PC-3 (cell line): ENCODE measurements at regions not wholly inside any gene's neighbourhood (a gene's known extent, or its start where the extent isn't known, plus 50 kb on each side); places are given as distances from the start of the nearest gene placed in this dataset.
A peak's percentile ranks its signal among the peaks of the same experiment; 100 is the strongest.

Experiments
- ATAC-seq: fragments of 200-7000 bp; cut with Tn5 transposase; 2 replicates; pipeline ENCODE4 v1.9.1; 2020; ENCODE audit warnings: mild to moderate bottlenecking, moderate library complexity
- BruUV-seq: library from RNA; stranded (reverse); fragments of 400-500 nt; replicated peaks from 2 replicates; lab custom pipeline; 2021; lab: Mats Ljungman, UMichigan
- CTCF ChIA-PET: fragments of 300-600 bp; sonication (Branson Sonifier 250); formaldehyde crosslinking; loops from one replicate; lab custom pipeline; 2022; ENCODE audit warnings: antibody characterized with exemption; lab: Charles Lee
- POLR2A ChIA-PET: fragments of 300-600 bp; sonication (Branson Sonifier 250); formaldehyde crosslinking; loops from one replicate; lab custom pipeline; 2022; ENCODE audit warnings: antibody characterized with exemption; ENCODE audit not compliant: unreplicated experiment; lab: Charles Lee
- DNase-seq: peaks from one replicate; pipeline ENCODE4 v3.0.0-alpha.2; 2015
- H2AFZ ChIP-seq: fragments of 300-600 bp; sonication (generic); 2 replicates; pipeline ENCODE4 v1.6.0; 2016; ENCODE audit warnings: antibody characterized with exemption, low read length
- H3F3A ChIP-seq: fragments of 300-600 bp; sonication (generic); one replicate; pipeline ENCODE4 v1.6.0; 2017; ENCODE audit warnings: antibody characterized with exemption, low read length, control low read depth, mild to moderate bottlenecking; ENCODE audit not compliant: unreplicated experiment
- H3K27ac ChIP-seq: fragments of 300-600 bp; sonication (generic); 2 replicates; pipeline ENCODE4 v1.5.1; 2016; ENCODE audit warnings: mild to moderate bottlenecking, low read length
- H3K27me3 ChIP-seq: fragments of 300-600 bp; sonication (generic); 2 replicates; pipeline ENCODE4 v1.6.1; 2016; ENCODE audit warnings: low read length, mixed read lengths
- H3K36me3 ChIP-seq: fragments of 300-600 bp; sonication (generic); 2 replicates; pipeline ENCODE4 v1.6.1; 2016; ENCODE audit warnings: low read depth, mixed run types, low read length, mixed read lengths
- H3K4me1 ChIP-seq: fragments of 300-600 bp; sonication (generic); 2 replicates; pipeline ENCODE4 v1.5.1; 2016; ENCODE audit warnings: low read length; ENCODE audit not compliant: insufficient read depth
- H3K4me2 ChIP-seq: fragments of 300-600 bp; sonication (generic); 2 replicates; pipeline ENCODE4 v1.6.0; 2016; ENCODE audit warnings: low read length
- H3K4me3 ChIP-seq: fragments of 300-600 bp; sonication (generic); 2 replicates; pipeline ENCODE4 v1.5.1; 2016; ENCODE audit warnings: mild to moderate bottlenecking, low read length, mixed read lengths
- H3K79me2 ChIP-seq: fragments of 300-600 bp; sonication (generic); 2 replicates; pipeline ENCODE4 v1.6.1; 2017; ENCODE audit warnings: low read length, mixed read lengths
- H3K9ac ChIP-seq: fragments of 300-600 bp; sonication (generic); 2 replicates; pipeline ENCODE4 v1.6.0; 2016; ENCODE audit warnings: mild to moderate bottlenecking, low read length
- H3K9me2 ChIP-seq: fragments of 300-600 bp; sonication (generic); replicated peaks from 2 replicates; pipeline ENCODE4 v1.6.1; 2016; ENCODE audit warnings: mixed run types, low read length, mixed read lengths
- H3K9me3 ChIP-seq: fragments of 300-600 bp; sonication (generic); 2 replicates; pipeline ENCODE4 v1.6.1; 2016; ENCODE audit warnings: low read length, mixed read lengths
- H4K20me1 ChIP-seq: fragments of 300-600 bp; sonication (generic); 2 replicates; pipeline ENCODE4 v1.6.1; 2016; ENCODE audit warnings: low read length, mixed read lengths
- EZH2 ChIP-seq: fragments of 300-600 bp; sonication (generic); IDR thresholded peaks from one replicate; pipeline ENCODE4 v1.6.1; 2017; ENCODE audit warnings: antibody characterized with exemption, mild to moderate bottlenecking, low read length; ENCODE audit not compliant: unreplicated experiment
- EZH2phosphoT487 ChIP-seq: fragments of 300-600 bp; sonication (generic); IDR thresholded peaks from 2 replicates; pipeline ENCODE4 v1.6.1; 2018; ENCODE audit warnings: mild to moderate bottlenecking, antibody characterized with exemption, low read length, borderline replicate concordance
- intact Hi-C: fragments of 100-400 bp; cut with micrococcal nuclease; formaldehyde crosslinking; loops from 2 replicates; pipeline ENCODE4 v1.9.0; 2023
- TF ChIP-seq, protein P1 (sequence below): fragments of 300-600 bp; sonication (generic); conservative IDR thresholded peaks from 2 replicates; pipeline ENCODE4 v1.5.1; 2017; ENCODE audit warnings: antibody characterized with exemption, low read depth, mild to moderate bottlenecking, low read length

GRCh38 chr6:139862311-139862710 is 487.9 kb upstream of the CITED2 start:
- Histone ChIP-seq H3K36me3 (no peaks in the 10 kb centered on the region), H3K4me3 (no peak overlapping the region), H3K9me3 (no peaks in the 10 kb centered on the region), H3K79me2 (no peaks in the 10 kb centered on the region), H3K27ac (no peak overlapping the region), H3K4me2 (no peak overlapping the region), H2AFZ (no peak overlapping the region), H3K9me2 (no peaks in the 10 kb centered on the region), H4K20me1 (no peaks in the 10 kb centered on the region), H3K27me3 (no peaks in the 10 kb centered on the region), H3K9ac (no peak overlapping the region), H3F3A (no peaks in the 10 kb centered on the region), H3K4me1 (peaks cover 10% of the 10 kb centered on the region)
- ATAC-seq: no peak
- no peak for DNase-seq
- intact Hi-C loops: no loop called here
- TF ChIP-seq EZH2: no peak
- TF ChIP-seq, protein P1, sequence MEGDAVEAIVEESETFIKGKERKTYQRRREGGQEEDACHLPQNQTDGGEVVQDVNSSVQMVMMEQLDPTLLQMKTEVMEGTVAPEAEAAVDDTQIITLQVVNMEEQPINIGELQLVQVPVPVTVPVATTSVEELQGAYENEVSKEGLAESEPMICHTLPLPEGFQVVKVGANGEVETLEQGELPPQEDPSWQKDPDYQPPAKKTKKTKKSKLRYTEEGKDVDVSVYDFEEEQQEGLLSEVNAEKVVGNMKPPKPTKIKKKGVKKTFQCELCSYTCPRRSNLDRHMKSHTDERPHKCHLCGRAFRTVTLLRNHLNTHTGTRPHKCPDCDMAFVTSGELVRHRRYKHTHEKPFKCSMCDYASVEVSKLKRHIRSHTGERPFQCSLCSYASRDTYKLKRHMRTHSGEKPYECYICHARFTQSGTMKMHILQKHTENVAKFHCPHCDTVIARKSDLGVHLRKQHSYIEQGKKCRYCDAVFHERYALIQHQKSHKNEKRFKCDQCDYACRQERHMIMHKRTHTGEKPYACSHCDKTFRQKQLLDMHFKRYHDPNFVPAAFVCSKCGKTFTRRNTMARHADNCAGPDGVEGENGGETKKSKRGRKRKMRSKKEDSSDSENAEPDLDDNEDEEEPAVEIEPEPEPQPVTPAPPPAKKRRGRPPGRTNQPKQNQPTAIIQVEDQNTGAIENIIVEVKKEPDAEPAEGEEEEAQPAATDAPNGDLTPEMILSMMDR: no peak
- TF ChIP-seq EZH2phosphoT487: no peak
- ChIA-PET CTCF (no interaction called here), POLR2A (no interaction called here)
- no TSS peak for BruUV-seq

- H4K20me1 ChIP-seq: no peaks in the 10 kb centered on the region
- H3K4me2 ChIP-seq: no peak overlapping the region
- no peak for ATAC-seq
- no peaks in the 10 kb centered on the region for H3K36me3 ChIP-seq
- ChIA-PET CTCF (no interaction called here), POLR2A (no interaction called here)
- no peaks in the 10 kb centered on the region for H3K27me3 ChIP-seq
- peaks cover 10% of the 10 kb centered on the region for H3K4me1 ChIP-seq
- H3K9me2 ChIP-seq: no peaks in the 10 kb centered on the region
- H3K9me3 ChIP-seq: no peaks in the 10 kb centered on the region
- no TSS peak for BruUV-seq
- H3K79me2 ChIP-seq: no peaks in the 10 kb centered on the region
- no peak overlapping the region for H3K4me3 ChIP-seq
- intact Hi-C loops: no loop called here
- TF ChIP-seq EZH2phosphoT487 (no peak), EZH2 (no peak)
- TF ChIP-seq, protein P1: no peak
- H3F3A ChIP-seq: no peaks in the 10 kb centered on the region
- no peak overlapping the region for H3K27ac ChIP-seq
- no peak for DNase-seq
- H2AFZ ChIP-seq: no peak overlapping the region
- no peak overlapping the region for H3K9ac ChIP-seq
Observed at GRCh38 chr6:139860203-139860602, 485.8 kb upstream of the CITED2 start.

GRCh38 chr6:139858429-139858828 is 484.0 kb upstream of the CITED2 start:
- CTCF ChIA-PET: no interaction called here
- POLR2A ChIA-PET: no interaction called here
- Histone ChIP-seq H3F3A (no peaks in the 10 kb centered on the region), H3K4me2 (peak overlapping the region; percentile 49), H2AFZ (no peak overlapping the region), H3K9me2 (no peaks in the 10 kb centered on the region), H3K4me1 (peaks cover 10% of the 10 kb centered on the region), H3K4me3 (no peak overlapping the region), H4K20me1 (no peaks in the 10 kb centered on the region), H3K9ac (no peak overlapping the region), H3K36me3 (no peaks in the 10 kb centered on the region), H3K79me2 (no peaks in the 10 kb centered on the region), H3K9me3 (no peaks in the 10 kb centered on the region), H3K27me3 (no peaks in the 10 kb centered on the region), H3K27ac (no peak overlapping the region)
- DNase-seq: peak; percentile 55
- intact Hi-C loops: no loop called here
- ATAC-seq: no peak
- no TSS peak for BruUV-seq
- TF ChIP-seq EZH2phosphoT487: no peak
- TF ChIP-seq, protein P1: no peak
